Stimulated activated CD4-positive, alpha-beta T cell treated with anti-CD3 and anti-CD28 coated beads, Interleukin-15, amount 100 ng/mL, for 24 hours (primary cell): ENCODE measurements at regions not wholly inside any gene's neighbourhood (a gene's known extent, or its start where the extent isn't known, plus 50 kb on each side); places are given as distances from the start of the nearest gene placed in this dataset.
"Not testable (repeated sequence)": the region's sequence is repeated elsewhere in the genome, so short reads cannot be mapped to it uniquely, and the experiment has no call there.

Experiments used
- DNase-seq: peaks from one replicate; pipeline ENCODE4 v3.0.0-alpha.2; 2020

DNA sequence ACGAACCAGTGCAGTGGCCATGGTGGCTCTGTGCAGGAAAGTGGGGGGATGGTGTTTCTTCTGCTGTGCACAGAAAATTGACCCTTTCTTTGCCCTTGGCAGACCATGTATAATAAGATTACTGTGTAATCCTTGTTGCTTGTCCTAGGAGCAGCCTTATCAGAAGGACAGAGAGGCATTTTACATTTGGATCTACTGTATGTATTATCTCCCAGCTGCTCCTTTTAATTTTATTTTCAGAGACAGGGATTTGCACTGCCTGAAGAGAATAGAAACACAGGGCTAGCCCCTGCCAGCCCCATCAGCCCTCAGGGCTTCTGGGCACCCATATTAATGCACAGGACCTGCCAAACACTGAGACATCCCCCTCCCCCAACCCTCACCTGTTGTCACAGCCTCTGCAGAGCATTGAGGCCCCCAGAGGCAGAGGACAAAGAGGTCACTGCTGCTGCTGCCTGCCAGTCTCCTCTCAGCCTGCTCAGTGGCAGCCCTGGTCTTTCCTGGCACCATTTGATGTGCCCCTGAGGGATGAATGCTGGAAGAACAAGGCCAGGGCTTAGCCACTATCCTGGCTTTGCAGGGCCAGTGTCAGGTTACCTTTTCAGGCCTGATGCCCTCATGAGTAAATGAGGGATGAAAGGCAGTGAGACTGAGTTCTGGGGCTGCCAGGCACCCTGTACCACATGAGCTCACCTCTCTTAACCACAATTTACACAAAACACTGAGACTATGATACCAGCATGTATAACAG, 533.4 kb downstream of the NTRK3 start:
- DNase-seq, result no peak

DNA sequence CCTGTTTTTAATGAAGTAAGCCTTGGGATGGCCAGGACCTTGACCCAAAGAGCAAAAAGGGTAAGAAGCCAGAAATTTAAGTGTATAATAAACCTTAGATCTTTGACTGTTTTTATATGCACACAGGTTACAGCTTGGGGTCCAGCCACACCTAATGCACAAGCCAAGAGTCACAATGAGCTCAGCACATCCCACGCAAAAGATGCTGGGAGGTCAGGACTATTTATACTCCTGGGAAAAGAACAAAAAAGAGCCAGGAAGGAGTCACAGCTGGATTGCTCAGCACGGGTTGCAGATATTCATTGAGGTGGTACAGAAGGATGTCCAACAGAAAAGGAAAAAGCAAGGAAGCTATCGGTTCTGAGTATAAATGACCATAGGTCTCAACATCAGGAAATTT, 536.3 kb downstream of the NTRK3 start:
- DNase-seq, result no peak

GRCh38 chr15:87716422-87716821, 540.1 kb downstream of the NTRK3 start:
- no peak for DNase-seq

- DNase-seq, result no peak
Measured at GRCh38 chr15:87715252-87715651, 541.3 kb downstream of the NTRK3 start.

GRCh38 chr15:87713475-87713879, 543.1 kb downstream of the NTRK3 start:
- DNase-seq, result no peak

GRCh38 chr15:87712211-87712610, 544.3 kb downstream of the NTRK3 start:
- no peak for DNase-seq

DNA sequence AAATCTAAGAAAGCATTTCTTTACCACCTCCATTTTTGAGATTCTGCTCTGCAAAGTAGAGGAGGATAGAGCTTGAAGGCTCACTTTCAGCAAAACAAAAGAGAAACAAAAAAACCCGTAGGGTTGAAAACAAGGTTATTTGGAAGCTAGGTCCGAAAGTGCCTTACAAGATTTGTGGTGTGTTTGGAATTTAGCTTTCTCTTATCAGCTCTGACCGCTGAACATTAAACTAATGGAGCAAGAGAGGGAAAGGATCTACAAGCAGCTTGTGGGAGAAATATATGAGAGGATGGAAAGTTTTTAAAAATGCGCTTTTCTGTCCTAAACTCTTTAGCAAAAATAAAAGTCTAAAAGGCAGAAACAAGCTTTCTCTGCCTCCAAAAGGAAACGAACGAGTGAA, 545.5 kb downstream of the NTRK3 start:
- DNase-seq, result no peak

DNA sequence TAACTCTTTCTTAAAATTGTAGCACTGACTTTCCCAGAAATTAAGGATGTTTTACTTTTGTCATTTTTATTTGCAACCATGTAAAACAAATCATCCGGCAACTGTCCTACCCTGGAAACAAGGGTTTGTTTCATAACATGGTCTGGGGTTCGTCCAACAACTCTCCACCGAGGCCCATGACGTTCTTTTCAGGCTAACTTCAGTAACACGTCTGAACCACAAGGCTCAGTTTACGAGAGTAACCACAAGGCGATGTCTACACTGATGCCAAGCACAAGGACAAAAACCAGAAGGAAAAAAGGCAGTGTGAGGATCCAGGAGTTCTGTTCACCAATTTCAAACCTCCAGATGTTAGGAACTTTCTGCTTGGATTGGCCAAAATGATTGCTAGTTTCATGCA, 546.1 kb downstream of the NTRK3 start:
- DNase-seq, result no peak

DNA sequence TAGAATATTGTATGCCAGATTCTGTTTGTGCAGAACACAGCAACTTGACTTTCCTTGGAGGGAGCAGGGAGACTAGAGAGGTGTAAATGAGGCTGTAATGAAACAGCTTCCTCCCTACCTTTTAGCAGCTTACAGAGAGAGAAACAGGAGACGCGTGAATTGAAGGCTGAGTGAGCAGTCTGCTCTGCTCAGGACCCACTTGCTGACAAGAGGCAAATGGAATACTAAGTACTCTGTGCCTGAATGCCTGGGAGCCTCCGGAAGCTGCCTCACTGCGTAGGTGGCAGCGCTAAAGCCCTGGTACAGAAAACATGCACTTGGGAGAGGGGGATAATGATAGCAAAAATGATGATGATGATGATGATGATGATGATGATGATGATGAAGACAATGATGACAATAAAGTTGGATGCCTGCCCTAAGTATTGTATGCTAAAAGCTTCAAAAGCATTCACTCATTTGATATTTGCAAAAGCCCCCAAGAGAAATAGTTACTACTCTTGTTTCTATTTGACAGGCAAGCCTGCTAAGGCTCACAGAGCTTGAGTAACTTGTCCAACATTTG, 548.9 kb downstream of the NTRK3 start:
- DNase-seq, result no peak

DNA sequence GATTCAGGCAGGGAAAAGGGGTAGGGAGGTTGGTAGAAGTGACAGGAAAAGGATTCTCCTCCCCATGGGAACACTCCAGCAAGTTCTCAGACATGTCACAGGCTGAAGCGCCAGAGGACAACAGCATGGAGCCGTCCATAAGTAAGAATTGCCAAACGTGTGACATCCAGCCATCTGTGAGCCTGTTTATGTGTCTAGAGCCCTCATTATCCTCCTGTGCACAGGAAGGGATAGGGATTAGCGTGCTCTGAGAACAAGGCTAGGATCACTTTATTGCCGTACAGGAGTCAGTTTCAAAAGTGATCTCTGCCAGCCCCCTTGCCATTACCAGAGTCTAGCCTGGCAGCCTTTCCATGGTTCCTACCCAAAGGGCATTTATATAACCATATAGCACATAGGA, 549.5 kb downstream of the NTRK3 start:
- no peak for DNase-seq

GRCh38 chr15:87706001-87706400, 550.5 kb downstream of the NTRK3 start:
- no peak for DNase-seq

DNA sequence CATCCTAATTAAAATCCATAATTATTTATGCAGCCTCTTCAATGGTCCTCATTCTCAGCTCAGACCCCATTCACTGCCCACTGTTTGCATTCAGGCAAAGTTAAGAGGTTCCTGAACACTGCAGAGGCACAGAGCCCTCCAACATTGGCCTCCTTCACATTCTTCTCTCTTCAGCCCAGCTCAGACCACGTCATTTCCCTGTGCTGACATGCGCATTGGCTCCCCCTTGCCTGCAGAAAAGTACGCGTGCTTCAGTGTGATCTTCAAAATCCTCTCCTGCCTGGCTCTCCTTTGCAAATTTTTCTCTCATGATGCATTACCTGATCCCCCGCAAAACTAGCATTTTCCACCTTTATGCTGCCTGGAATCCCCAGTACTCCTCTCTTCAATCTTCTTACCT, 552.3 kb downstream of the NTRK3 start:
- no peak for DNase-seq

- DNase-seq, result no peak
Measured at GRCh38 chr15:87703327-87704111, 553.0 kb downstream of the NTRK3 start.

- DNase-seq, result no peak
Measured at GRCh38 chr15:87702270-87702669, 554.3 kb downstream of the NTRK3 start.

DNA sequence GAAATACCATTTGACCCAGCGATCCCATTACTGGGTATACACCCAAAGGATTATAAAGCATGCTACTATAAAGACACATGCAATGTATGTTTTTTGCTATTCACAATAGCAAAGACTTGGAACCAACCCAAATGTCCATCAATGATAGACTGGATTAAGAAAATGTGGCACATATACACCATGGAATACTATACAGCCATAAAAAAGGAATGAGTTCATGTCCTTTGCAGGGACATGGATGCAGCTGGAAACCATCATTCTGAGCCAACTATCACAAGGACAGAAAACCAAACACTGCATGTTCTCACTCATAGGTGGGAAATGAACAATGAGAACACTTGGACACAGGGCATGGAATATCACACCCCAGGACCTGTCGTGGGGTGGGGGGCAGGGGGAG, 558.1 kb downstream of the NTRK3 start:
- not testable (repeated sequence) for DNase-seq

DNA sequence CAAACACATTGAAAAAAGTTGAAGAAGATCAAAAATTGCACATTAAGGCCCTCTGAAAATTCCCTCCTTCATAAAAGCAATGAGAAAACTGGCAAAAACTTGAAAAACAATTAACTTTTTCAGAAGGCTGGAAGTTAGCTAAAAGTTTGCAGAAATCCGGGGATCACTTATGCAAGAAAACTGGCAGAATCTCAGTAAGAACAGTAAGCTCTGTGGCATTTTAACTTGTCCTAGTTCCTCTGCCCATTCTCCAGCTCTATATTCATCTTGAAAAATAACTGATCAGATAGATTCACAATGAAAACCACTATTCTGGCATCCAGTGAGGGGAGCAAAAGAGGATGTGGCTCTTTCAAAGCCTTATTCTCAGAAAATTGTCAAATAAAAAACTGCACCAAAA, 566.8 kb downstream of the NTRK3 start:
- DNase-seq, result no peak

GRCh38 chr15:87687523-87687870, 569.0 kb downstream of the NTRK3 start:
- DNase-seq, result no peak

DNA sequence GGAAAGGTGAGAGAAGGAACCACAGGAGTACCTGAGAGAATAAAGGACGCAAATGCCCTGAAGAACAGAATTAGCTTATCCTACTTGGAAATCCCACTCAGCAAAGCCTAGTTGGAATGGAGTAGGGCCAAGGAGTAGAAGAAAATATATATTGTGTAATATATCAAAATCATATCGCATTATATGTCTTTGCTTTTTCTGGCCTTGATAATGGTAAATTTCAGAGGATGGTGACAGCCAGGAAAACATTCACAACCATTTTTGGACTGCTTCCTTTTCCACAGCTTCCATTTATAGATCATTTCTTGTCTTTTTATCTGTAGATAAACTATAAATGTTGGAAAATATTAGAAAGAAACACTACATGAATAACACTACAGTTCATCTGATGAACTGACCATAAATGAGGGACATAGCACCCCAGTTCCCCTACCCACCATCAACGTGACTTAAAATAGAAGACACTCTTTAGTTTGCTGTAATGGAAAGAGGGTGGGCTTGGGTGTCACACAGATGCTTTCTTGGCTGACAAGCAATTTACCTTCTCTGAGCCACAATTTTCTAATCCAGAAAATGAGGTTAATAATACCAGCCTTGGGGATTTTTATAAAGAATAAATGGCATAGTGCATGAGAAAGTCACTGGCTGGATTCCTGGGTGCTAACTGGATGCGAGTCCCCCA, 569.6 kb downstream of the NTRK3 start:
- DNase-seq, result no peak

DNA sequence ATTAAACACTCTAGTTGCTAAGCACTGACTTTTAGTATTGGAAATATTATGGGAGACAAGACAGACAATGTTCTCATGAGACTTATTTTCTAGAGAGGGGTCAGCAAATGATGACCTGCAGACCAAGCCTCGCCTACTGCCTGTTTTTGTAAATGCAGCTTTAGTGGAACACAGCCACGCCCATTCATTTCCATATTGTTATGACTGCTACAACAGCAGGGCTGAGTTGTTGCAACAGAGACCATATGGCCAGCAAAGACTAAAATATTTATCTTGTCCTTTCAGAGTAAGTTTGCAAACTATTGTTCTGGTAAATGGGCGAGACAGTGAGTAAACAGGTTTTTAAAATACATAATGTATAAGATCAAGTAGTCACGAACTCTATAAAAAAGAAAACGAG, 570.2 kb downstream of the NTRK3 start:
- DNase-seq, result no peak

DNA sequence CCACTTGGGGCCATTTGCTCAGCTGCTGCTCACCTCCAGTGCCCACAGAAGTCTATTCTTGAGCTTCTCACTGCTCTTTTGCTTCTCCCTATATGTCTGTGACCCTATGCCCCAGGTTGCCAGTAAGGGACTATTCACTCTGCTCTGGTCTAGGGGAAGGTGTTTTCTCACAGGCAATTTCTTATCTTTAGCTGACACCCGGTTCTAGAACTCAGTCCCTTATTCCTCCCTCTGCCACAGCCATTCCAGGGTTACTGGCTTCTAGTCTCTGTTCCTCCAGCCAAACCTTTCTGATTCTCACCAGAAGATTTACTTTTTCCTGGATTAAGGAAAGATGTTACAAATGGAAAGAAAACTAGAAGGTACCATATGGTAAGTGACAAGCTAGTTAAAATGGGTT, 574.0 kb downstream of the NTRK3 start:
- DNase-seq, result no peak

- no peak for DNase-seq
Measured at GRCh38 chr15:87681104-87681503, 575.4 kb downstream of the NTRK3 start.

GRCh38 chr15:87680208-87680607, 576.3 kb downstream of the NTRK3 start:
- DNase-seq, result no peak

DNA sequence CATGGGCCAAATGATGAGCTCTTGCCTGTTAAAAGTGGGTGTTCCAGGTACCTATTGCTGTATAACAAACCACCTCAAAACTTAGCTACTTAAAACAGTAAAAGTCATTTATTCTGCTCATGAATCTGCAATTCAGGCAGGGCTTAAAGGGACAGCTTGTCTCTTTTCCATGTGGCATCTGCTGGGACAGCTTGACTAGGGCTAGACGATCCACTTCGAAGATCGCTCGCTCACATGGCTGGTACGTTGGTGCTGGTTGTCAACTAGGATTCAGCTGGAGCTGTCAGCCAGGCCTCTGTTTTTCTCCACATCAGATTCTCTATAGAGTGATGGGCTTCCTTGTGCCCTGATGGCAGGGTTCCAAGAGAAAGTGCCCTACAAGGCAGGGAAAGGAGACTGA, 581.3 kb downstream of the NTRK3 start:
- no peak for DNase-seq
